GM12878 (cell line): ENCODE measurements at regions not wholly inside any gene's neighbourhood (a gene's known extent, or its start where the extent isn't known, plus 50 kb on each side); places are given as distances from the start of the nearest gene placed in this dataset.
"Not testable (repeated sequence)": the region's sequence is repeated elsewhere in the genome, so short reads cannot be mapped to it uniquely, and the experiment has no call there.

Experiments
- BRCA1 ChIP-seq: IDR thresholded peaks from 2 replicates; pipeline ENCODE4 v1.6.1; 2011; ENCODE audit warnings: low read depth, low read length, improper control_type of control experiment
- CTCF ChIP-seq, 3 experiments: IDR thresholded peaks in 2 of 3; conservative IDR thresholded peaks in 1 of 3; 2 replicates each; pipeline ENCODE4 v1.5.1; 2011; ENCODE audit warnings: low read depth in 3 of 3, low read length in 3 of 3, mild to moderate bottlenecking in 3 of 3, control low read depth in 2 of 3, moderate library complexity in 2 of 3, inconsistent platforms in 1 of 3, mixed read lengths in 1 of 3; ENCODE audit not compliant: control insufficient read depth in 2 of 3, insufficient read depth in 1 of 3; ENCODE audit errors: extremely low read depth in 1 of 3
- EZH2 ChIP-seq: IDR thresholded peaks from 2 replicates; pipeline ENCODE4 v1.6.1; 2012; ENCODE audit warnings: low read depth, mild to moderate bottlenecking, control low read depth, inconsistent platforms, low read length, borderline replicate concordance; ENCODE audit not compliant: control insufficient read depth
- FOXK2 ChIP-seq: fragments of 450-650 bp; IDR thresholded peaks from 2 replicates; pipeline ENCODE4 v1.6.1; 2017; ENCODE audit warnings: mild to moderate bottlenecking, moderate library complexity
- GABPA ChIP-seq: IDR thresholded peaks from 2 replicates; pipeline ENCODE4 v1.6.1; 2014; ENCODE audit warnings: antibody characterized with exemption, low read depth, mild to moderate bottlenecking, inconsistent platforms
- KDM1A ChIP-seq: fragments of 200-600 bp; sonication (generic); IDR thresholded peaks from 2 replicates; pipeline ENCODE4 v1.6.1; 2016; ENCODE audit warnings: borderline replicate concordance
- POLR2A ChIP-seq: IDR thresholded peaks from 2 replicates; pipeline ENCODE4 v1.6.1; 2011; ENCODE audit warnings: low read depth, mild to moderate bottlenecking, low read length
- REST ChIP-seq: IDR thresholded peaks from 2 replicates; pipeline ENCODE4 v1.6.1; 2012; ENCODE audit warnings: mild to moderate bottlenecking, low read depth, low read length
- SMC3 ChIP-seq: IDR thresholded peaks from 2 replicates; pipeline ENCODE4 v1.6.1; 2011; ENCODE audit warnings: low read length, improper control_type of control experiment, borderline replicate concordance
- SP1 ChIP-seq: IDR thresholded peaks from one replicate; pipeline ENCODE4 v1.6.1; 2011; ENCODE audit warnings: low read depth, low read length
- STAT3 ChIP-seq: IDR thresholded peaks from 2 replicates; pipeline ENCODE4 v1.6.1; 2011; ENCODE audit warnings: low read depth, low read length, improper control_type of control experiment
- TCF12 ChIP-seq: IDR thresholded peaks from 2 replicates; pipeline ENCODE4 v1.6.1; 2011; ENCODE audit warnings: low read depth, mild to moderate bottlenecking, low read length
- YY1 ChIP-seq: IDR thresholded peaks from 2 replicates; pipeline ENCODE4 v1.6.1; 2011; ENCODE audit warnings: low read depth, mild to moderate bottlenecking, low read length
- ZNF274 ChIP-seq: IDR thresholded peaks from one replicate; pipeline ENCODE4 v1.8.0; 2011; ENCODE audit not compliant: insufficient read length, insufficient read depth

- TF ChIP-seq SMC3; FOXK2; KDM1A; BRCA1; GABPA; POLR2A; STAT3; CTCF (IDR thresholded peaks at IDR 0.05 in 2 of 3, conservative IDR thresholded peaks at IDR 0.05 in 1 of 3; ENCODE audit: control insufficient read depth in 2 of 3, extremely low read depth in 1 of 3, insufficient read depth in 1 of 3, low read depth in 3 of 3, low read length in 3 of 3); YY1; TCF12; EZH2; ZNF274; REST; SP1: not testable (repeated sequence)
These were observed 109.6 kb upstream of the PRKG2 start for GRCh38 chr4:81324594-81324993.
